ENCODE measurements at regions not wholly inside any gene's neighbourhood (a gene's known extent, or its start where the extent isn't known, plus 50 kb on each side); places are given as distances from the start of the nearest gene placed in this dataset.

- TF ChIP-seq CTCF (IDR thresholded peaks at IDR 0.05): no peak
- TF ChIP-seq POLR2A (IDR thresholded peaks at IDR 0.05): no peak
- no peak for DNase-seq
- Histone ChIP-seq H3K4me3 (no peak overlapping the region), H3K27me3 (peaks cover 13% of the 10 kb centered on the region), H3K27ac (no peak overlapping the region), H3K9me3 (replicated peaks in 1 of 3) (no peaks in the 10 kb centered on the region), H3K4me1 (replicated peaks in 1 of 2) (no peaks in the 10 kb centered on the region), H3K36me3 (replicated peaks in 1 of 2) (no peaks in the 10 kb centered on the region)
- intact Hi-C loops (cut with DNase I): no loop called here
- WGBS, 4 donors: 74 to 89% (median 85%) methylated on average over 3 of the region's 3 CpGs
Measured at GRCh38 chrX:22526339-22526738, 253.6 kb downstream of the CBLL2 start.

DNA sequence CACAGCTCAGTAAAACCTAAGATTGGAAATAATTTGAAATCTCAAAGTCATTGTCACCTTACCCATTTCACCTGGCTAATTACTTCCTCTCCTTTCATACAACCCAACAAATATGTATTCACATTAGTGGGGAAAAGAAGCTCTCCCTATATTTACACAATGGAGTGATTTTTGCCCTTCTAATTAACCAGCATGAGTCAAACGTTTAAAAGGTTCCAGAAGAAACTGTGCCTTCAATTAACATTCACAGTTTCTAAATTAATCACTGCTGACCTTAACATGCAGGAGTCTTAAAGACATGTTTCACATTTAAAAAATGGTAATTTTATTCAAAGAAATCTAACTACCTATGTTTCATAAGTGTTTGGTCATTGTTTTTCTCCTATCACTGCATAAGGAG, 254.6 kb downstream of the CBLL2 start:
- intact Hi-C loops (cut with DNase I): no loop called here
- H3K36me3 ChIP-seq (replicated peaks in 1 of 2): no peaks in the 10 kb centered on the region
- H3K27me3 ChIP-seq: peaks cover 13% of the 10 kb centered on the region
- H3K9me3 ChIP-seq (replicated peaks in 1 of 3): no peaks in the 10 kb centered on the region
- no peak overlapping the region for H3K27ac ChIP-seq
- no peak for TF ChIP-seq POLR2A (IDR thresholded peaks at IDR 0.05)
- no peak for TF ChIP-seq CTCF (IDR thresholded peaks at IDR 0.05)
- no peaks in the 10 kb centered on the region for H3K4me1 ChIP-seq (replicated peaks in 1 of 2)
- no peak overlapping the region for H3K4me3 ChIP-seq
- WGBS, 4 donors: 36 to 43% (median 40%) methylated on average over 1 of the region's 1 CpG
- DNase-seq: no peak

DNA sequence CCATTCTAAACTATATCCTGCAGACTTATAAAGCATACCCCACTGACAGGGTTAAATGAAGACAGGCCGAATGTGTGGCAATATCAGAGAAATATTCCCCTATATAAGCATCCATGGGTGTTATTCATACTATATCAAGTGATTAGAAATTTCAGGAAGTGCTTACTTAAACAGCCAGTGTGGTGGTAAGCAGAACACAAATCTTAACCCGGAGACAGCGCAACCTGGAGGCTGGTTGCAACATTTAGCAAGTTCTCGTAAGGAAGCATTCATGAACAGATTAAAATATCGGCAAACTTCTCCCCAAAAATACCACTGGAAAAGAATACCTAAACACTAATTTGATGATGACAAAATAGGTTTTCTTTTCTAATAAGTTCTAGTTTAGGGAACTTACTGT, 261.2 kb downstream of the CBLL2 start:
- intact Hi-C loops (cut with DNase I): no loop called here

DNA sequence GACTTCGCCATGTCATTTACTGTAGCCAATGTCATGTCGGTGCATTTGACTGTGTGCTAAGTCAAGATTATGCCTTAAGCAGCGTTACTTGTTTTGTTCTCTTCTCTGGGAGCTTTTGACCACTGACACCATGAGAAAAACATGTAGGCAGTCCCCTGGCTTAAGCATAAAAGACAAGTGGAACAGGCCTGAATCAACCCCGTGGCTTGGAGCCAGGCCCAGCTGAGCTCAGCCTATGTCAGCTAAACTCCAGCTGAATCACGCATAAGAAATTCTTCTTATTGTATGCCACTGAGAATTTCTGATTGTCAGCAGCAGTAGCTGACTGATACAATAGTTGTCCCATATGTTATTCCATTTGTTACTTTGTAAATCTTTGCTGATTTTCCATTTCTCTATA, 261.9 kb downstream of the CBLL2 start:
- 72 to 83% (median 80%) methylated on average over 5 of the region's 5 CpGs for WGBS, 4 donors
- no peaks in the 10 kb centered on the region for H3K27me3 ChIP-seq
- no peaks in the 10 kb centered on the region for H3K36me3 ChIP-seq (replicated peaks in 1 of 2)
- TF ChIP-seq POLR2A (IDR thresholded peaks at IDR 0.05) (no peak), CTCF (IDR thresholded peaks at IDR 0.05) (no peak)
- H3K27ac ChIP-seq: no peak overlapping the region
- DNase-seq: no peak
- H3K4me1 ChIP-seq (replicated peaks in 1 of 2): no peaks in the 10 kb centered on the region
- no peaks in the 10 kb centered on the region for H3K9me3 ChIP-seq (replicated peaks in 1 of 3)
- intact Hi-C loops (cut with DNase I): no loop called here
- H3K4me3 ChIP-seq: no peak overlapping the region

More for the DNA sequence above, 261.2 kb downstream of the CBLL2 start:
- no peaks in the 10 kb centered on the region for H3K36me3 ChIP-seq (replicated peaks in 1 of 2)
- H3K4me3 ChIP-seq: no peak overlapping the region
- no peaks in the 10 kb centered on the region for H3K4me1 ChIP-seq (replicated peaks in 1 of 2)
- DNase-seq: no peak
- 64 to 75% (median 70%) methylated on average over 5 of the region's 5 CpGs for WGBS, 4 donors
- TF ChIP-seq POLR2A (IDR thresholded peaks at IDR 0.05) (no peak), CTCF (IDR thresholded peaks at IDR 0.05) (no peak)
- no peaks in the 10 kb centered on the region for H3K27me3 ChIP-seq
- no peaks in the 10 kb centered on the region for H3K9me3 ChIP-seq (replicated peaks in 1 of 3)
- H3K27ac ChIP-seq: no peak overlapping the region

Data from adrenal gland (tissue), 9 donors.